ENCODE measurements at regions not wholly inside any gene's neighbourhood (a gene's known extent, or its start where the extent isn't known, plus 50 kb on each side); places are given as distances from the start of the nearest gene placed in this dataset.

DNA sequence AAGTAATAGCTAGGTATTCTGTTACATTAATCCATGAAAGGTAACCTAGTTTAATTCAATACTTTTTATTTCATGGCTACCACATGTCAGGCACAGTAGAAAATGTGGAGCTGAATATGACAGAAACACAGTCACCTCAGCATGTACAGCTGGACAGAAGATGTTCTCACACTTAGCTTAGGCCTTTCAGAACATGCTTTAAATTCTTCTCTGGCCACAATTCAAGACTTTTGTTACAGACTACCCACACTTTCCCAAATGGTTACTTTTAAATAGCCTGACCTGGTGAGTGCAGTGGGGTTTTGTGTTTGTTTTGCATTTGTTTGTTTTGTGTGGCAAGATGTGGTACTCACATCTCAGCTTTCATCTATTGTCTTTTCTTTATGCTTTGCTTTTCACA is 1079.5 kb downstream of the IGSF11 start:
- no peak for DNase-seq (ENCODE audit: low read depth)

DNA sequence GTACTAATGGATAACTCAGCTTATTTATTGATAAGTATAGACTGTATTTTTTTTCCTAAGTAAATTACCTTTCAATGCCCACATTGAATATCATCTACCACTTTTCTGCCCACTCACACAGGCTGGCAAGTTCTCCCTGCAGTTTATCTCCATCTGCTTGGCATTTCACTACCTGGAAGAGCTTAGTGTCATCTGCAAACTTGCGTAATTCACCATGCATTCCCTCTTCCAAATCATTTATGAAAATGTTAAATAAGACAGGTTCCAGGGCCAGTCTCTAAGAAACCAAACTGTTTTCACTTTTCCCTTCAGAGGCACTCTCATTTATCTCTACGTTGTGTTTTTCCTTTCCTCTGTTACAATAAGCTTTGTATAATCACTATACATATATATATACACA is 1076.6 kb downstream of the IGSF11 start:
- no peak for DNase-seq (ENCODE audit: low read depth)

DNA sequence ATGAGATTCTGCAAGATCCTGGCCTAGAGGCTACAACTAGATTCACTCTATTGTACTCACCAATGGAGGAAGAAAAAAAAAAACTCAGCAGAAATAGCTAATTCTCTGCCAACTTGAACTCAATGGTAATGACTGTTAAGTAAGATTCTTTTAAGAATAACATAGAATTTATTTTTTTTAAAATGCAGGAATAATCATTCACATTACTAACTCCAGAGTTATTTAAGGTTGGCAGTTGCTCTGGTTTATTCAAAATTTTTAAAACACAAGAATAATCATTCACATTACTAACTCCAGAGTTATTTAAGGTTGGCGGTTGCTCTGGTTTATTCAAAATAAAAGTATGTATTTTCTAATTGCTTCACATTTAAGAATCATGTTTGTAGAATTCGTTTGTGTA is 1071.9 kb downstream of the IGSF11 start:
- no peak for DNase-seq (ENCODE audit: low read depth)

DNA sequence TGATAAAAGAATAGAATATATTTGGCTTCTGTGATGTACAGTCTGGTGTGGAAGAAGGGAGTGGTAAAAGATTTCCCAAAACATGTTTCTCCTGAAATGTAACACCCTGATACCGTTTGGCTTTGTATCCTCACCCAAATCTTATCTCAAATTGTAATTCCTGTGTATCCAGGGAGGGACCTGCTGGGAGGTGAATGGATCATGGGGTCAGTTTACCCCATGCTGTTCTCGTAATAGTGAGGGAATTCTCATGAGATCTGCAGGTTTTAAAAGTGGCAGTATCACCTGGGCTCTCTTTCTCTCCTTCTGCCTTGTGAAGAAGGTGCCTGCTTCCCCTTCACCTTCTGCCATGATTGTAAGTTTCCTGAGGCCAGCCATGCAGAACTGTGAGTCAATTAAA is 1070.8 kb downstream of the IGSF11 start:
- no peak for DNase-seq (ENCODE audit: low read depth)

DNA sequence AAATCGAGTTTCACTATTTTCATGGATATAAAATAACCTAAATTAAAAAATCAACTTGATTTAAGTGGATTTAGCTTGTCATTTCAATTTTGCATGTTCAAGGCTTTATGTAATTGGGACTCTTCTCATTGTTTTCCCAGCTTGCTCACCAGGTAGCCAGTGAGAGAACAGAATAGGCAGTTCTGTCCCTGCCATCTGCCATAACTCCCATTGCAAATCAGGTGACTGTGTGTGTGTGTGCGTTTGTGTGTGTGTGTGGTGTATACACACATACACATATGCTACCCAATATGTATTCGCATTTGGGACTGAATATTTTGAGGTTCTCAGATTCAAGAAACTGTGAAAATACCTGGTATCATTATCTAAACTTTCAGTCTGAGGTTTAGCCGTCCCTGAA is 1069.8 kb downstream of the IGSF11 start:
- no peak for DNase-seq (ENCODE audit: low read depth)

DNA sequence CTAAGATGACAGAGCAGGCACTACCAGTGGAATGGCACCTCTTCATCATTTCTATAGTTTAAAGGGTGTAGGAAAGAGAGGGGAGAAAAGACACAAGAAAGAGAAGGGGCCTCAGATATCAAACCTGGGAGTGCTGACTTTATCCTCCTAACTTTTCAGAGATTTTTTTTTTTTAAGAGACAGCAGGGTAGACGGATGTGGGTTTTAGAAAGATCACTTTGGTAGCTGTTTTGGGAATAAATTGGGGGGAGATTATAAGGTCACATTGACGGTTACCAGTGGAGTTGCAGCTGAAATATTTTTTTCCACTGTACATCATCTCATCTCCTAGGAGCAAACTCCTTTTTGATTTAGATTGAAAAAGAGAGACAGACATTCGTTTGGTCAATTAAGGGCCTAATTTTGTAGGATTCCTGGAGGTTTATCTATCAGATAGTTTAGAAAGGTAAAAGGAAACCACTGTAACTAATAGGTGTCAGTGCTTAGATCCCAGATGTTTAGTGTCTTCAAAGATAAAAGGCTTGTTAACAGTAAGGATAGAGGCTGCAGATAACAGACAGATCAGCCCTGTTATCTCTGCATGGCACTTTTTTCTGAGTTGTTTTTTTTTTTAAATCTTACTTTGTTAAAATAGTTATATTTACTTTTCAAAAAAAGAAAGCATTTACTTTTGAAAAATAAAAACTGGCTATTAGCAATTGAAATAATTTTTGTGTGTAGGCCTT is 1057.0 kb downstream of the IGSF11 start:
- no peak for DNase-seq (ENCODE audit: low read depth)

DNA sequence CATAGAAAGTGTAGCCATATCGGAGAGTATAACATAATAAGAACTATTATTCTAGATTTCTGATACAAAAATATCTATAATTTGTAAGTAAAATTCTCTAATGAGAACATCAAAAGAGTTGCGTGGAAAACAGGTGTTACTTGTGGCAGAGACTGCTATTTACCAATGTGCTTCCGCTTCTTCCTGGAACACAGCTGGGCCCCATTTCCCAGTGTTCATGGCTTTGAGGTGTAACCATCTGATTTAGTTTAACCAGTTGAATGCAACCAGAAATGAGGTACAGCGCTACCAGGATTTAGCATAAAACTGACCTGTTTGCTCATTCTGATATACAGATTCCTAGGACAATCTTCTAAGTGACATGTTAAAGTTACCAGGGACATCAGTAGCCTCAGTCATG is 1055.2 kb downstream of the IGSF11 start:
- no peak for DNase-seq (ENCODE audit: low read depth)

DNA sequence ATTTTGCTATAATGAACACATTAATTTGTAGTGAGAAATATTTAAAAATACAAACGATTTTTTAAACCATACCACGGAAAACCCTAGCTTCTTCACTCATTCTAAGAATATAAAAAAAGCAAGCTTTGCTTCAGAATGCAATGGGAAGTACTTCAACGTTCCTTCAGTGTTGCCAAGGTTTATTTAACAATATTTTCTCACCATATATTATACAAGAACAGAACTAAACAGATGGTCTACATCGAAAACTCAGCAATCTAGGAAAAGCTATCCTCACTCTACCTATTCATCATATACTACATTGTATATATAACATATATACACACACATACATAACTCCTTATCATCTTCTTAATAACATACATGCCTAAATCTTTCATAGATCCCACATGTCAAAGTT is 1047.4 kb downstream of the IGSF11 start:
- DNase-seq (ENCODE audit: low read depth) = no peak

DNA sequence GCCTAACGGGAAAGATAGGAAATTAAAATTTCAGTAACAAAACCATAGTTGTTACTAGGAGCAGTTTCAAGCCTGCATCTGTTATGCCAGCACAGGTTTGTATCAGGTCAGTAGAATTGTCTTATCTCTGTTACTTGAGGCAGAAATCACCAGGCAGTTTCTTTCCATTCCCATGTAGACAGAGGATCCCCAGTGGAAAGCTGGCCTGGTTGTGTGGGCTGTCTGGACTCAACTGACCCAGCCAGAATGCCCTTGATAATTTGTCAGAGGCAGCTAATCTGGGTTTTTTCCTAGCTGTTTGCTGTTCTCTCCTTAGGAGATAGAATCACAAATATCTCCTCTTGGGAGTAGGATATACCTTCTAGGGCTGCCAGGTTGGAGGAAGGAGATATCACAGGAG is 1044.7 kb downstream of the IGSF11 start:
- DNase-seq (ENCODE audit: low read depth) = no peak

DNA sequence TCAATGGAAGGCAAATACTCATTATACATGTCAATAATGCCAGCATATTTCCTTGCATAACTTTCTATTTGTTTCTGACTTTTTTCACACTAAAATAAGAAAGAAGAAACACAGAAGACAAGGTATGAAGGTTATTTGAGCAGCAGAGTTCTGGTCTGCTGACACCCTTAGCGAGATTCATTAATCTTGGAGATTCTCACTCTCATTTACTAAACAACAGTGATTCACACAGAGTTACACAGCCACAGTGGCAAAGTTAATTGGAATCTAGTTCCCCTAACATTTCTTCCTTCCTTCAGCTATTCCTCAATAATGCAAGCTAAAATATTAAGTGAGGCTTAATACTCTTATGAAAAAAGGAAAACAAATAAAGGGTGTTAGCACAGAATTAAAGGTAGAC is 1044.0 kb downstream of the IGSF11 start:
- no peak for DNase-seq (ENCODE audit: low read depth)

DNA sequence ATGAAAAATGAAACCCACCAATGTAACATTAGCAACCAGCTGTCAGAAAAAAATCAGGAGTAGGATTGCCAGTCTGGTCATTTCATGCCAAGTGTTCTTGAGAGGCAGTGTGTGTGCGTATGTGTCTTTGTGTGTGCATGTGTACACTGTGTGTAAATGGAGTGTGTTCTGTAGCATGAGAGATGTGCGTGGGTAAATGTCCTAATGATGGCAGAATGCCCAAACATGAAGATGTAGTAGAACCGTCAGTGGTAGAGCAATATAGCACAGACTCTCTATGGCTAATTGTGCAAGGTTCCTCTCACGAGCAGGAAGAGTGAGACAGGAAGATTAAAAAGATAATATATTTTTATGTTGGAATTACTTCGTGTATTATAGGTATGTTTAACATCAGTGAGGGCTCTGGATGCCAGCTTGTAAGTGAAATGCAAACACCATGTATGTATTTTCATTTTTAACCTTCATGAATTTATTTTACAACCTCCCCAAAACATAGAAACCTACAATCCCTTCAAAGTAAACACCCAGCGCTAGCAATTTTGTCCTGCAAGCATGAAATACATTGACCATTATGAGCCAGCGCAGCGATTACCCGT is 1038.7 kb downstream of the IGSF11 start:
- DNase-seq (ENCODE audit: low read depth) = no peak

DNA sequence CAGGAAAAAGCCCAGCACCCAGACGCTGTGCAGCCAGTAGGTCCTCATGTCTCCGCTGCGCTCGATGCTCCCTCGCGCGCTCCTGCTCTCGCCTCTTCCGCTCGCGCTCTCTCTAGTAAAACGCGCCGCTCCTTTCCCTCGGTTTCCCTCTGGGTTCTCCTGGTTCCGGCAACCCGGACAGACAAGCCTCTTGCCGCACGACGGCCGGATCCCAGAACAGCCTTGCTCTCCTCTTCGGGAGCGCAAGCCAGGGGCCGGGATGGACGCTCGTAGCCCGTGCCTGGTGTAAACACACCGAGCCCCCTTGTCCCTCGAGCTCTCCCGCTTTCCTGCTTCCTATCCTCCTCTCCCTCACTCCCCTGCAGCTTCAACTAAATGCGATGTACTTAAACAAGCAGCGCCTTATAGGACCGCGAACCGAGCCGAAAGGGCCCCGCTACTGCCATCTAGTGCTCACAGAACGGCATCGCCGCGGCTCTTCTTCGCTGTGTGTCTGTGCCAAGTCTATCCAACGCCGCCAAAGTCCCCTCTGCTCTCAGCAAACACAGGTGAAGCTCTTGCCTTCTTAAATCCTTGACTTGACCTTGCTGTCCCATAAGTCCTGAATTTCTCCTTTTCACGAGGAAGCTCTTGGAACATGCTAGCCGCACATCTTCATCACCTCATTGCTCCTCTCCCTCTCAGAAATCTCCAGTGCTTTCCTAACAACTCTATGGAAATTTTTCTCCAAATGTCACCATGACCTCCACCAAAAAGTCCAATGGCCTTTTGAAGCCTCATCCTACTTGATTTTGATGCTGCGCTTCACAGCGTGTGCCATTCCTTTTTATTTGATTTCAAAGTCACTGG is 1037.2 kb downstream of the IGSF11 start:
- peak; percentile 46 for DNase-seq (ENCODE audit: low read depth)

DNA sequence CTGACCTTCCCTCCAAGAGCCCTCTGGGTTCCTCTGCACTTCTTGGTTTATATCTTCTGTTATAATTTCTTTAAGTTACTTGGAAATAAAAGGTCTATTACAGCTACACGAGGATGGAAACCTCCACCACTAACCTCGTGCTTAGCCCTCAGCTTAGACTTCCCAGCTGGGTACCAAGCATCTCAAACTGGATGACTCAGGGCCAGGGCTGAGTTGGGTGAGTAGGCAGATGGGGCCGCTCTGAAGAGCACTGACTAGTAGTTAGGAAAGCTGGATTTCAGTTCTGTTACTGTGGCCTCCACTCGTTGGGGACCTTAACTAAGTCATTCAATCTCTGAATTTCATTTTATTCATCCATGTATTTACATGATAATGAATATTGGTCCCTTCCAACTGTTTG is 1036.6 kb downstream of the IGSF11 start:
- no peak for DNase-seq (ENCODE audit: low read depth)

DNA sequence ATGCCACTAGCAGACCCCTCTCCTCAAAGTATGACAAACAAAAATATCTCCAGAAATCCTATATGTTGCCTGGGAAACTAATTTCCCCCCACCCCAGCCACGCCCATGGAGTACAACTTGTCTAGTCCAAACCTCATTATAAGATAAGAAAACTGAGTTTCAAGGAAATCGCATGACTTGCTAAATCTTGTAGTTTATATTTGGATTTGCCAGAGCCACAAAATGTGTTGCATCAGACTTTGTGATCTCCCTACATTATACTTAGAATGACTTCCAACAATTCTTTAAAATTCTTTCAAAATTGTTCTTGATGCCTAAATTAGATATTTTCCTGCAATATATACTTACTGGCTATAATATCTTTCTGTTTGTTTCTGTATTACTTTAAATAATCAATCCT is 1034.4 kb downstream of the IGSF11 start:
- DNase-seq (ENCODE audit: low read depth) = no peak

DNA sequence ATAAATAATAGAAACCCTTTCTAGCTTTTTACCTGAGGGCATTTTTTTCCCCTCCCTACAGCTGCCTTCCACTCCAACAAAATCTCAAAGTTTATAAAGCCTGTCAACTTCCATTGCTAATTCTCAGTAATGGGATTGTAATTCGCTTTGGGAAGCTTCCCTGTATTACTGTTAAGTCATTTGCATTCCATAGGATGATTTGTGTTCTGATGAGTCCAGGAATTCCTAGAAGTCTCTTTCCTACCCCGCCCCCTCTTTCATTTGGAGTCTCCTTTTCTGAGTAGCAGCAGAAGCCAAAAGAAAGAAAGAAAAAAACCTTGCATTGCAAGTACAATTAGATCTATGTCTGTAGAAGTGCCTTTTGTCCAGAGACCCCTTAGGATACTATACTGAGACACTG is 1033.3 kb downstream of the IGSF11 start:
- no peak for DNase-seq (ENCODE audit: low read depth)

DNA sequence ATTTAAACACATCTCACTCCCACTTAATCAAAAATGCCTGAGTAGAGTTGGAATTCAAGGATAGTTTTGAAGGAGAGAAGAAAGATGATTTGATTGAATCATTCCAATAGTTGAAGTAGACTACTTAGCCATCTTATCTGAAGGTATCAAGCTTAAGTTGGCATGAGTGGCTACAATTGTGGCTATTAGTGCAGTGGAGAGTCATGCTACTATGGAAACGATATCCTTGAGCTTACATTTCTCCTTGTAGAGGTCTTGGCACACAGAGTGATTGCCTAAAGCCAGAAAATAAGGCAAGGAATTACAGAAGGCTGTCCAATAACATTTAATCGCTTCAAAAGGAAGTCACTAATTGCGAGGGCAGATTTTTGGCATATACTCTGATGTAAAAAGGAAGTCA is 1022.7 kb downstream of the IGSF11 start:
- no peak for DNase-seq (ENCODE audit: low read depth)

DNA sequence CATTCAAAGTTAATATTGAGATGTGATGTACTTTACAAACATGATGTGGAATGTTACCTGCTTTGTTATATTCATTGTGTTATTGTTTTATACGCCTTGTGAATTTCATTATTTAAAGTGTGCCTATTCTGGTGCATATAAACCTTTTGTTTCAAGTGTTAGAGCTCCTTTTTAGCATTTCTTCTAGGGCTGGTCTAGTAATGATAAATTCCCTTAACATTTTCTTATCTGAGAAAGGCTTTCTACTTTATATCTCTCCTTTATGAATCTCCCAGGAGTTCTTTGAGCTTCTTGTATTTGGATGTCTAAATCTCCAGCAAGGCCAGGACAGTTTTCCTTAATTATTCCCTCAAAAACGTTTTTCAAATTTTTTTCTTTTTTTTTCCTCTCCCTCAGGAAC is 1005.6 kb downstream of the IGSF11 start:
- DNase-seq (ENCODE audit: low read depth) = no peak

DNA sequence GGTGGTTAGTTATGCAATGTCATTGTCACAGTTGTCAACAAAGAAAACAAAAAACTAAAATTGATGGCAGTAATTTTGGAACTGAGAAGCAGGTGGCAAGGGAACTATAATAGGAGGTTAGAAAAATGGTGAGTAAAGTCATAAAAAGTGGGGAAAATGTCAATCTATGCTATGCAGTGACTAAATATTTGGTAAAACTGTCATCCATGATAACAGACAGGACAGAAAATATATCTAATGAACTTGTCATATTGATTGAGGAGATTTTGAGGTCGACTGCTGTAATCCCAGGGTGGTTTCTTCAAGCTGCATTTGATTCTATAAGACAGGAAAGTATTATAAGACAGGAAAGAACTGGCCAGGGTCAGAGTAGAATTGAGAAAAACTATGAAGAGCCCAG is 998.4 kb downstream of the IGSF11 start:
- DNase-seq (ENCODE audit: low read depth) = no peak

DNA sequence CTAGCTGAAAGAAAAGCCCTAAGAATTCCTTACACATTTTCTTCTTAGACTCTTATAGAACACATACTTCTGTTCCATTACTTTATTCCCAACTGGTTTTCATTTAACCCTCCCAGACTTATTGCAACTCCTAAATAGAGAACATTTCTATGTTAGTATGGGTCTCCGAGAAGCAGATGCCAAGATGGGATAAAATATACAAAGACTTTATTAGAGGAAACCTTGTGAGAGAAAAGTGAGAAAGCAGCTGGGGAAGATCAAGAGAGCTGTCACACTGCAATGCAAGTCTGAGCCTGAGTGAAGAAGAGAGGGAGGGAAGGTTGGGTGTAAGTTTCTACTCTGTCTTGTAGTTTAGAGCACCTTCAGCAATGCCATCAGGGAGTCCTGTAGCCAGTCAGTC is 979.3 kb downstream of the IGSF11 start:
- DNase-seq (ENCODE audit: low read depth) = no peak

DNA sequence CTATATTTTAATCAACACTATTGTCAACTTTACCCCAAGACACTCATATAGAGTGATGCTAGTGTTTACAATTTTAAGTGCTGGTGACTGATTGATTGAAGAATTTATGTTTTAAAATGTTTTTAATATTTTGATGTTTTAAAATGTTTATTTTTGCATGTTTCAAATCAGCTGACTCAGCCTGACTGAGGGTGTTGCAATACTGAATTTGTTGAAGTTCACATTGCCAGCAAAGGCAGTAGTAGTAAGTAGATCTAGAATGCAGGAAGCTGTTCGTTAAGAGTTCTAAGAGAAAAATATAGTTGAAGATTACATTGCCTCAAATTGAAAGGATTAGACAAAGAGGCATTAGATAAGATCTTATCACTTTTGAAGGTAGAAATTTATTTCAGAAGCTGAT is 977.6 kb downstream of the IGSF11 start:
- DNase-seq (ENCODE audit: low read depth) = no peak

DNA sequence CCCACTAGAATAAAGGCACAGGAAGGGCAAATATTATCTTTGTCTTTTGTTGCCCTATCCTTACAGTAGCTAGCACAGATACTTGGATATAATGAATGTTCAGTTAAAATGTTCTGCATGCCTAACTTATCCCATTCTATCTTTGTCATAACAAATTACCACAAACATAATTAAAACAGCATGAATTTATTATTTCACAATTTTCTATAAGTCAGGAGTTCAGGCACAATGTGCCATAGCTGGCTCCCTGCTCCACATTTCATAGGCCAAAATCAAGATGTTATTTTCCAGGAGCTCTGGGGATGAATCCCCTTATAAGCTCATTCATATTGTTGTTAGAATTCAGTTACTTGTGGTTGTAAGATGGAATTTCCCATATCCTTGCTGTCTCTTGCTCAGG is 975.5 kb downstream of the IGSF11 start:
- no peak for DNase-seq (ENCODE audit: low read depth)

DNA sequence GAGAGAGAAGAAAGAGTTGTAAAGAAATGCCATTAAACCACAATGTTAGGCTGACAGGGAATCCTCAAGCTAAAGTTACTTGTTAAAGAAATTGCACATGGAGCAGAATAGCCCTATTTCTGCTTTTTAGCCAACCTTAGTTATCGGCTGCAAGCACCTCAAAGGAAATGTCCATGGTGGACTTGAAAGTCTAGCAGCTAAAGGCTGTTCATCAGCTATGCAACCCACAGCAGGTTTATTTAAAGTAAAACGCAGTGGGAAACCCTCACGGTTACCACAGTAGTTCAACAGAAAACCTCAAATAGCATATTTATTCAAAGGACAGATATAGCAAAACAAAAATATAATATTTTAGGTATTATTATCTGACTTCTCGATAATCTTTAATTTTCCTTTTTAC is 967.2 kb downstream of the IGSF11 start:
- no peak for DNase-seq (ENCODE audit: low read depth)

DNA sequence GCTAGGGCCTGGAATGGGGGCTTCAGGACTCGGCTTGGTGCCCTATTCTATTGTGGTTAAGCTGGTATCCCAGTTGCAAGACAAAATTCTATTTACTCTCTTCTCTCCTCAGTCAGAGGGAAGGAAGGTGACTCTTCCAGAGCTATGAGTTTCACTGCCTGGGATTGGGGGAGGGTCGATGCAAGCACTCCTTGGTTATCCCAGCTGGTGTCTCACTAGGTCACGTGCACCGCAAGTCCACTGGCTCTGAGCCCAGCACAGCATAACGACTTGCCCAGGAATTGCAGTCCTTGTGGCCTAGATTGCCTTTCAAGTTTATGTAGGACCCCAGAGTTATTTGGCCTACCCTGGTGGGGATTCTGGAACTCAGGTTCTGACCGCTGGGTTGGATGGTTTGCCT is 958.8 kb downstream of the IGSF11 start:
- DNase-seq (ENCODE audit: low read depth) = no peak

Measured in GM04504 (cell line).